ENCODE measurements at regions not wholly inside any gene's neighbourhood (a gene's known extent, or its start where the extent isn't known, plus 50 kb on each side); places are given as distances from the start of the nearest gene placed in this dataset.

- H2BK5ac ChIP-seq (ENCODE audit: low read depth, low read length, poor library complexity, severe bottlenecking): no peak overlapping the region
- POLR2A ChIA-PET (ENCODE audit: unreplicated experiment): no interaction called here
- H3K79me1 ChIP-seq (ENCODE audit: low read depth in 1 of 2, low read length in 2 of 2): no peaks in the 10 kb centered on the region
- H3K4ac ChIP-seq (ENCODE audit: low read depth, low read length): no peak overlapping the region
- no peak overlapping the region for H3K56ac ChIP-seq (ENCODE audit: extremely low read depth, insufficient read depth, low read length)
- H3K14ac ChIP-seq (replicated peaks; ENCODE audit: low read depth, low read length): no peak overlapping the region
- H3K4me1 ChIP-seq (ENCODE audit: control insufficient read depth, insufficient read depth, low read length): no peaks in the 10 kb centered on the region
- H2AK9ac ChIP-seq (replicated peaks; ENCODE audit: low read depth, low read length, poor library complexity): no peak overlapping the region
- no peaks in the 10 kb centered on the region for H3K36me3 ChIP-seq (ENCODE audit: control insufficient read depth, insufficient read depth, low read length)
- no peak overlapping the region for H4K91ac ChIP-seq (ENCODE audit: insufficient read depth, low read depth, low read length)
- no peak overlapping the region for H4K8ac ChIP-seq (ENCODE audit: low read depth in 2 of 2, low read length in 2 of 2)
- WGBS, 2 experiments (ENCODE audit: extremely low coverage in 2 of 2, insufficient read length in 1 of 2): no CpG with 5 or more reads among the region's 1 CpG
- no peaks in the 10 kb centered on the region for H3K9me3 ChIP-seq (ENCODE audit: control insufficient read depth, insufficient read depth, low read length)
- no TSS peak for BruUV-seq (replicated peaks)
- H2BK20ac ChIP-seq (ENCODE audit: low read depth, low read length): no peak overlapping the region
- dilution Hi-C loops (cut with HindIII; ENCODE audit: low sequenced_read_pairs, unreplicated experiment) (no loop called here), in situ Hi-C loops (cut with MboI; ENCODE audit: low sequenced_read_pairs) (no loop called here), intact Hi-C loops (cut with micrococcal nuclease) (loop anchor here (5.0 kb wide), 1 partner anchor 369 kb away; no protein-coding TSS in a partner anchor)
- no peak overlapping the region for H2BK120ac ChIP-seq (ENCODE audit: low read depth, low read length)
- no peak overlapping the region for H3K9ac ChIP-seq (ENCODE audit: low read depth, low read length)
- no peaks in the 10 kb centered on the region for H4K20me1 ChIP-seq (ENCODE audit: insufficient read depth, low read length)
- H3K27ac ChIP-seq (ENCODE audit: insufficient read depth, low read length): no peak overlapping the region
- H3K18ac ChIP-seq (ENCODE audit: low read depth, low read length): no peak overlapping the region
- TF ChIP-seq ELK1 (IDR thresholded peaks at IDR 0.05; ENCODE audit: borderline replicate concordance, low read depth, low read length): no peak
- TF ChIP-seq CEBPB (IDR thresholded peaks at IDR 0.05; ENCODE audit: low read depth, low read length): no peak
- no peak for TF ChIP-seq NFE2L2 (IDR thresholded peaks at IDR 0.05; ENCODE audit: low read depth, low read length)
- TF ChIP-seq MAZ (IDR thresholded peaks at IDR 0.05; ENCODE audit: borderline replicate concordance, low read depth, low read length): no peak
- no peak for TF ChIP-seq USF2 (IDR thresholded peaks at IDR 0.05; ENCODE audit: low read depth, low read length)
- no peak for TF ChIP-seq RCOR1 (IDR thresholded peaks at IDR 0.05; ENCODE audit: insufficient replicate concordance, low read length)
- TF ChIP-seq CHD1 (IDR thresholded peaks at IDR 0.05; ENCODE audit: low read depth, low read length): no peak
- no peak for TF ChIP-seq RAD21 (IDR thresholded peaks at IDR 0.05; ENCODE audit: low read length)
- TF ChIP-seq MXI1 (IDR thresholded peaks at IDR 0.05; ENCODE audit: borderline replicate concordance, low read depth, low read length): no peak
- no peak for TF ChIP-seq CTCF (conservative IDR thresholded peaks at IDR 0.05; ENCODE audit: low read depth, low read length)
- no peak for TF ChIP-seq FOS (IDR thresholded peaks at IDR 0.05; ENCODE audit: low read depth, low read length)
- TF ChIP-seq RFX5 (IDR thresholded peaks at IDR 0.05; ENCODE audit: low read depth, low read length): no peak
- TF ChIP-seq SMC3 (IDR thresholded peaks at IDR 0.05; ENCODE audit: low read depth, low read length): no peak
- no peak for TF ChIP-seq POLR2A (IDR thresholded peaks at IDR 0.05; ENCODE audit: low read depth, low read length)
- no peak for TF ChIP-seq BHLHE40 (IDR thresholded peaks at IDR 0.05; ENCODE audit: low read depth, low read length)
- no peak for TF ChIP-seq MAFK (IDR thresholded peaks at IDR 0.05; ENCODE audit: low read depth, low read length)
- H3K27me3 ChIP-seq (ENCODE audit: control insufficient read depth, insufficient read depth, low read length): no peaks in the 10 kb centered on the region
- DNase-seq (no peak), ATAC-seq (ENCODE audit: low read depth) (no peak)
- no peak overlapping the region for H3K4me3 ChIP-seq (ENCODE audit: insufficient read depth, low read depth, low read length)
- H2AK5ac ChIP-seq (ENCODE audit: low read depth, low read length): no peak overlapping the region
- no peak overlapping the region for H2AFZ ChIP-seq (replicated peaks; ENCODE audit: low read length, poor library complexity)
- no peak overlapping the region for H4K5ac ChIP-seq (ENCODE audit: low read depth, low read length)
- CTCF ChIA-PET: no interaction called here
- no peak overlapping the region for H3K4me2 ChIP-seq (ENCODE audit: low read depth, low read length)
- H2BK15ac ChIP-seq (ENCODE audit: low read depth, low read length): no peak overlapping the region
- no peaks in the 10 kb centered on the region for H3K9me1 ChIP-seq (ENCODE audit: insufficient read depth, low read length)
- H3K23ac ChIP-seq (ENCODE audit: low read depth, low read length): no peak overlapping the region
These were observed 318.3 kb downstream of the MEIS1 start for GRCh38 chr2:66753257-66753656.

Data from IMR-90 (cell line).